GM19372 (cell line): ENCODE measurements at regions not wholly inside any gene's neighbourhood (a gene's known extent, or its start where the extent isn't known, plus 50 kb on each side); places are given as distances from the start of the nearest gene placed in this dataset.
"Not testable (repeated sequence)": the region's sequence is repeated elsewhere in the genome, so short reads cannot be mapped to it uniquely, and the experiment has no call there.

Experiments
- ATAC-seq: cut with Tn5 transposase; IDR thresholded peaks from one replicate; pipeline ENCODE4 v1.9.1; 2021; ENCODE audit warnings: mild to moderate bottlenecking, low read depth, moderate library complexity; ENCODE audit not compliant: unreplicated experiment

- no peak for ATAC-seq
Measured at GRCh38 chr6:95848717-95849116, 167.1 kb upstream of the FUT9 start.

GRCh38 chr6:95856876-95857364 is 158.9 kb upstream of the FUT9 start:
- ATAC-seq = no peak

- no peak for ATAC-seq
Measured at GRCh38 chr6:95865857-95866256, 149.9 kb upstream of the FUT9 start.

GRCh38 chr6:95866732-95867131 is 149.0 kb upstream of the FUT9 start:
- no peak for ATAC-seq

- no peak for ATAC-seq
Measured at GRCh38 chr6:95867205-95867604, 148.6 kb upstream of the FUT9 start.

GRCh38 chr6:95877480-95877879 is 138.3 kb upstream of the FUT9 start:
- ATAC-seq = no peak

- no peak for ATAC-seq
Measured at GRCh38 chr6:95879856-95880255, 135.9 kb upstream of the FUT9 start.

- no peak for ATAC-seq
Measured at GRCh38 chr6:95882371-95882770, 133.4 kb upstream of the FUT9 start.

GRCh38 chr6:95888711-95889110 is 127.1 kb upstream of the FUT9 start:
- not testable (repeated sequence) for ATAC-seq

GRCh38 chr6:95905132-95905531 is 110.6 kb upstream of the FUT9 start:
- no peak for ATAC-seq

- ATAC-seq = no peak
Measured at GRCh38 chr6:95917034-95917433, 98.7 kb upstream of the FUT9 start.

- no peak for ATAC-seq
Measured at GRCh38 chr6:95923518-95923917, 92.3 kb upstream of the FUT9 start.

- ATAC-seq = no peak
Measured at GRCh38 chr6:95935736-95936135, 80.0 kb upstream of the FUT9 start.

GRCh38 chr6:95946906-95947305 is 68.9 kb upstream of the FUT9 start:
- no peak for ATAC-seq

GRCh38 chr6:95948324-95948723 is 67.5 kb upstream of the FUT9 start:
- ATAC-seq = no peak

GRCh38 chr6:95949985-95950384 is 65.8 kb upstream of the FUT9 start:
- no peak for ATAC-seq

GRCh38 chr6:95958686-95959085 is 57.1 kb upstream of the FUT9 start:
- ATAC-seq = no peak

GRCh38 chr6:95959261-95959660 is 56.5 kb upstream of the FUT9 start:
- no peak for ATAC-seq
